ENCODE measurements at regions not wholly inside any gene's neighbourhood (a gene's known extent, or its start where the extent isn't known, plus 50 kb on each side); places are given as distances from the start of the nearest gene placed in this dataset.

GRCh38 chr5:27571681-27572080 is 533.3 kb upstream of the CDH9 start:
- Histone ChIP-seq H3K9me3 (no peaks in the 10 kb centered on the region), H3K4me3 (no peak overlapping the region), H3K4me1 (no peaks in the 10 kb centered on the region), H3K27ac (no peak overlapping the region), H3K27me3 (no peaks in the 10 kb centered on the region), H3K36me3 (ENCODE audit: low read depth, missing control alignments) (no peaks in the 10 kb centered on the region)
- DNase-seq, result no peak
- intact Hi-C loops (cut with DNase I; ENCODE audit: low total_unique reads), result no loop called here
- WGBS, 2 donors, result 53 to 59% methylated on average over 4 of the region's 4 CpGs
- TF ChIP-seq CTCF (IDR thresholded peaks at IDR 0.05) (no peak), POLR2A (IDR thresholded peaks at IDR 0.05) (no peak)

- H3K36me3 ChIP-seq (ENCODE audit: low read depth, missing control alignments), result no peaks in the 10 kb centered on the region
- H3K9me3 ChIP-seq, result no peaks in the 10 kb centered on the region
- no peak for DNase-seq
- H3K4me1 ChIP-seq, result no peaks in the 10 kb centered on the region
- TF ChIP-seq CTCF (IDR thresholded peaks at IDR 0.05) (no peak), POLR2A (IDR thresholded peaks at IDR 0.05) (no peak)
- H3K4me3 ChIP-seq, result no peak overlapping the region
- WGBS, 2 donors, result 68 to 79% methylated on average over 2 of the region's 2 CpGs
- no peaks in the 10 kb centered on the region for H3K27me3 ChIP-seq
- intact Hi-C loops (cut with DNase I; ENCODE audit: low total_unique reads), result no loop called here
- no peak overlapping the region for H3K27ac ChIP-seq
Observed at GRCh38 chr5:27568811-27569210, 530.4 kb upstream of the CDH9 start.

- WGBS, 2 donors, result 68 to 78% methylated on average over 15 to 16 of the region's 16 CpGs
- Histone ChIP-seq H3K27ac (no peak overlapping the region), H3K4me3 (no peak overlapping the region), H3K9me3 (no peaks in the 10 kb centered on the region), H3K4me1 (no peaks in the 10 kb centered on the region), H3K27me3 (no peaks in the 10 kb centered on the region), H3K36me3 (ENCODE audit: low read depth, missing control alignments) (no peaks in the 10 kb centered on the region)
- DNase-seq, result no peak
- no peak for TF ChIP-seq POLR2A (IDR thresholded peaks at IDR 0.05)
- no peak for TF ChIP-seq CTCF (IDR thresholded peaks at IDR 0.05)
- intact Hi-C loops (cut with DNase I; ENCODE audit: low total_unique reads), result no loop called here
Observed at GRCh38 chr5:27561408-27561807, 523.0 kb upstream of the CDH9 start.

- 46 to 71% methylated on average over 2 of the region's 2 CpGs for WGBS, 2 donors
- no peak overlapping the region for H3K27ac ChIP-seq
Observed at GRCh38 chr5:27548484-27548883, 510.1 kb upstream of the CDH9 start.

More at GRCh38 chr5:27548484-27548883, 510.1 kb upstream of the CDH9 start:
- no peak for TF ChIP-seq POLR2A (IDR thresholded peaks at IDR 0.05)
- no peak for TF ChIP-seq CTCF (IDR thresholded peaks at IDR 0.05)
- Histone ChIP-seq H3K4me1 (no peaks in the 10 kb centered on the region), H3K27me3 (no peaks in the 10 kb centered on the region), H3K4me3 (no peak overlapping the region), H3K36me3 (ENCODE audit: low read depth, missing control alignments) (no peaks in the 10 kb centered on the region), H3K9me3 (no peaks in the 10 kb centered on the region)
- DNase-seq, result no peak
- intact Hi-C loops (cut with DNase I; ENCODE audit: low total_unique reads), result no loop called here

All from testis (tissue), 2 donors.